CD14-positive monocyte (primary cell): ENCODE measurements at regions not wholly inside any gene's neighbourhood (a gene's known extent, or its start where the extent isn't known, plus 50 kb on each side); places are given as distances from the start of the nearest gene placed in this dataset.

ENCODE experiments used
- DNase-seq, 3 donors: peaks; one replicate each; pipeline ENCODE4 v3.0.0-alpha.2; 2011 to 2022
- H2AFZ ChIP-seq: 2 replicates; pipeline ENCODE4 v1.6.0; 2012; ENCODE audit warnings: mild to moderate bottlenecking, low read depth, low read length, inconsistent platforms; ENCODE audit not compliant: insufficient read depth, poor library complexity, severe bottlenecking
- H3K27ac ChIP-seq, 2 donors: 1 replicate in 1 of 2; 2 replicates in 1 of 2; pipeline ENCODE4 v1.5.1; 2012 to 2013; ENCODE audit warnings: low read length in 2 of 2, control low read depth in 1 of 2, inconsistent platforms in 1 of 2, low read depth in 1 of 2, mild to moderate bottlenecking in 1 of 2
- H3K27me3 ChIP-seq, 2 donors: one replicate each; pipeline versions ENCODE4 v1.6.0 to v1.6.1; 2011 to 2013; ENCODE audit warnings: low read length in 2 of 2; ENCODE audit not compliant: control insufficient read depth in 2 of 2, insufficient read depth in 2 of 2
- H3K36me3 ChIP-seq, 2 donors: replicated peaks in 1 of 2; 1 replicate in 1 of 2; 2 replicates in 1 of 2; pipeline versions ENCODE4 v1.5.1 to v1.6.1; 2012 to 2013; ENCODE audit warnings: low read length in 2 of 2, control low read depth in 1 of 2, inconsistent platforms in 1 of 2, mild to moderate bottlenecking in 1 of 2; ENCODE audit not compliant: insufficient read depth in 2 of 2, control insufficient read depth in 1 of 2
- H3K4me1 ChIP-seq, 2 donors: 1 replicate in 1 of 2; 2 replicates in 1 of 2; pipeline versions ENCODE4 v1.5.1 to v1.6.1; 2012 to 2013; ENCODE audit warnings: low read length in 2 of 2, control low read depth in 1 of 2, inconsistent platforms in 1 of 2, mild to moderate bottlenecking in 1 of 2, moderate library complexity in 1 of 2; ENCODE audit not compliant: insufficient read depth in 2 of 2, control insufficient read depth in 1 of 2
- H3K4me2 ChIP-seq: replicated peaks from 2 replicates; pipeline ENCODE3; 2012; ENCODE audit warnings: low read length, moderate library complexity, mild to moderate bottlenecking; ENCODE audit not compliant: poor library complexity, severe bottlenecking; ENCODE audit errors: extremely low read depth
- H3K4me3 ChIP-seq, 3 experiments: fragments of 200-600 bp in 1 of 3; sonication (generic) in 1 of 3; replicated peaks in 1 of 3; 1 replicate in 2 of 3; 2 replicates in 1 of 3; pipeline ENCODE4 v1.5.1; 2011 to 2013; ENCODE audit warnings: low read length in 3 of 3, mild to moderate bottlenecking in 3 of 3, control low read depth in 2 of 3, low read depth in 2 of 3, inconsistent platforms in 1 of 3, moderate library complexity in 1 of 3
- H3K79me2 ChIP-seq: 2 replicates; pipeline ENCODE4 v1.6.0; 2012; ENCODE audit warnings: mild to moderate bottlenecking, control low read depth, inconsistent platforms, low read length, moderate library complexity; ENCODE audit not compliant: insufficient read depth
- H3K9ac ChIP-seq: 2 replicates; pipeline ENCODE4 v1.6.0; 2017; ENCODE audit warnings: low read length, mild to moderate bottlenecking; ENCODE audit not compliant: insufficient read depth, poor library complexity, severe bottlenecking
- H3K9me3 ChIP-seq, 2 donors: replicated peaks in 1 of 2; 1 replicate in 1 of 2; 2 replicates in 1 of 2; pipeline versions ENCODE4 v1.5.1 to v1.6.1; 2012 to 2013; ENCODE audit warnings: low read length in 2 of 2, control low read depth in 1 of 2; ENCODE audit not compliant: control insufficient read depth in 1 of 2, insufficient read depth in 1 of 2
- H4K20me1 ChIP-seq: 2 replicates; pipeline ENCODE4 v1.6.0; 2012; ENCODE audit warnings: mild to moderate bottlenecking, low read length, control low read depth, moderate library complexity; ENCODE audit not compliant: insufficient read depth
- H3K27ac Mint-ChIP-seq, 7 donors: one replicate each; pipeline ENCODE4 v1.8.0; 2020; ENCODE audit warnings: mild to moderate bottlenecking in 7 of 7, mixed read lengths in 7 of 7, moderate library complexity in 6 of 7, inconsistent platforms in 2 of 7
- H3K27me3 Mint-ChIP-seq, 3 donors: one replicate each; pipeline ENCODE4 v1.8.0; 2021 to 2022; ENCODE audit warnings: low read depth in 3 of 3, mild to moderate bottlenecking in 3 of 3, mixed read lengths in 3 of 3, moderate library complexity in 3 of 3, inconsistent platforms in 1 of 3
- H3K36me3 Mint-ChIP-seq, 2 donors: one replicate each; pipeline ENCODE4 v1.8.0; 2020; ENCODE audit warnings: mixed read lengths in 2 of 2, inconsistent platforms in 1 of 2, mild to moderate bottlenecking in 1 of 2
- H3K4me1 Mint-ChIP-seq: one replicate; pipeline ENCODE4 v1.8.0; 2020; ENCODE audit warnings: mild to moderate bottlenecking, mixed read lengths
- H3K4me3 Mint-ChIP-seq, 2 donors: one replicate each; pipeline ENCODE4 v1.8.0; 2020; ENCODE audit warnings: mild to moderate bottlenecking in 2 of 2, mixed read lengths in 2 of 2, moderate library complexity in 1 of 2
- H3K9me3 Mint-ChIP-seq, 7 donors: one replicate each; pipeline ENCODE4 v1.8.0; 2020 to 2022; ENCODE audit warnings: mixed read lengths in 7 of 7, mild to moderate bottlenecking in 6 of 7, moderate library complexity in 6 of 7, inconsistent platforms in 2 of 7
- WGBS: methylation state at CpG from one replicate; pipeline ENCODE4 v1.1.5; 2013; ENCODE audit warnings: missing lambda C conversion rate; ENCODE audit not compliant: insufficient coverage; 5-methylcytosine and 5-hydroxymethylcytosine counted together
- intact Hi-C, 2 donors: fragments of 100-400 bp; cut with micrococcal nuclease; formaldehyde crosslinking; loops; one replicate each; pipeline versions ENCODE4 v1.15.0 to v1.15.1; 2023
- TF ChIP-seq, protein P1 (sequence below): fragments of 200-600 bp; IDR thresholded peaks from one replicate; pipeline ENCODE4 v1.8.0; 2022; ENCODE audit warnings: antibody characterized with exemption, mild to moderate bottlenecking

DNA sequence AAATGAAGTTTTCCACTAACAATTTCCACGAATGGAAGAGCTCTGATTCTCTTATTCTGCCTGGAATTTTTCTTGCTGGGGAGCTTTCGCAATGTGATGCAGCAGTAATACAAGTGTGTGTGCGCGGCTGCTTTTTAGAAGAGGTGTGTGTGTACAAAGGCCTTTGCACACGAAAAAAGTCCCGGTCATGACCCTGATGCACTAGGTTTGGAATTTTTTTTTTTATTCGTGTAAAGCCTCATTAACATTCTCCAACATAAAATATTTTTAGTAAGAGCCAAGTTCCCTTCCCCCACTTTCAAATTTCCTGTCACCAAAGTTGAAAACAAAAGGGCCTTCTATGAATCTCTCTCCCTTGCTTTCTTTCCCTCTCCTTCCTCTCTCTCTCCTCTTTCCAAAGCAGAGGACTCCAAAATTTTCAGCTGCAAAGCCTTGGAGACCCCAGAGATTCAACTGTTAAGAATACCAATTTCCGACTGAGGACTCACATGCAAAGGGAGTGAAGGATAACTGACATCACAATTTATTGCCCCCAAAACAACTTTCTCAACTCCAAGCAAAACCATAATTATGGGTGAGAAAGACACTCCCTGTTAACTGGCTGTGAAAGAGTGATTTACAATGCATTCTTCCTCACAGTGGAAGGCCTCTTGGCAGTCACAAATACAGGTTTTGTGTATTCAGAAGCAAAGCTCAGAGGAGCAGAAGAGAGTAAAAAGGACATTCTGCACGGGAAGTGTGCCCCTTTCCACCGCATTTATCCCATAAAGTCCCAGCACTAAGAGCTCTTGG lies 421.2 kb upstream of the JARID2 start:
- no peaks in the 10 kb centered on the region for H3K27me3 ChIP-seq
- no peaks in the 10 kb centered on the region for H3K36me3 ChIP-seq
- H3K9me3 Mint-ChIP-seq: peaks cover 0 to 2% (median 0%) of the 10 kb centered on the region in 7 donors
- no peak overlapping the region for H3K4me3 ChIP-seq
- TF ChIP-seq, protein P1, sequence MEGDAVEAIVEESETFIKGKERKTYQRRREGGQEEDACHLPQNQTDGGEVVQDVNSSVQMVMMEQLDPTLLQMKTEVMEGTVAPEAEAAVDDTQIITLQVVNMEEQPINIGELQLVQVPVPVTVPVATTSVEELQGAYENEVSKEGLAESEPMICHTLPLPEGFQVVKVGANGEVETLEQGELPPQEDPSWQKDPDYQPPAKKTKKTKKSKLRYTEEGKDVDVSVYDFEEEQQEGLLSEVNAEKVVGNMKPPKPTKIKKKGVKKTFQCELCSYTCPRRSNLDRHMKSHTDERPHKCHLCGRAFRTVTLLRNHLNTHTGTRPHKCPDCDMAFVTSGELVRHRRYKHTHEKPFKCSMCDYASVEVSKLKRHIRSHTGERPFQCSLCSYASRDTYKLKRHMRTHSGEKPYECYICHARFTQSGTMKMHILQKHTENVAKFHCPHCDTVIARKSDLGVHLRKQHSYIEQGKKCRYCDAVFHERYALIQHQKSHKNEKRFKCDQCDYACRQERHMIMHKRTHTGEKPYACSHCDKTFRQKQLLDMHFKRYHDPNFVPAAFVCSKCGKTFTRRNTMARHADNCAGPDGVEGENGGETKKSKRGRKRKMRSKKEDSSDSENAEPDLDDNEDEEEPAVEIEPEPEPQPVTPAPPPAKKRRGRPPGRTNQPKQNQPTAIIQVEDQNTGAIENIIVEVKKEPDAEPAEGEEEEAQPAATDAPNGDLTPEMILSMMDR: no peak
- H3K4me2 ChIP-seq: no peak overlapping the region
- H3K4me1 ChIP-seq: peaks cover 31 to 37% of the 10 kb centered on the region in 2 donors
- peaks cover 0 to 3% of the 10 kb centered on the region in 2 donors for H3K36me3 Mint-ChIP-seq
- H3K27me3 Mint-ChIP-seq: peaks cover 0 to 1% (median 0%) of the 10 kb centered on the region in 3 donors
- H3K4me1 Mint-ChIP-seq: peaks cover 48% of the 10 kb centered on the region
- no peak overlapping the region for H3K9ac ChIP-seq
- no peak overlapping the region for H3K27ac ChIP-seq
- H3K79me2 ChIP-seq: no peaks in the 10 kb centered on the region
- intact Hi-C loops: loop anchor here in 1 of 2 donors (10.0 kb wide), 1 partner anchor 50 kb away; no protein-coding TSS in a partner anchor
- H4K20me1 ChIP-seq: no peaks in the 10 kb centered on the region
- no peak for DNase-seq
- peak overlapping the region in 1 of 7 donors; percentile 76 for H3K27ac Mint-ChIP-seq
- no peaks in the 10 kb centered on the region for H3K9me3 ChIP-seq
- no peak overlapping the region for H2AFZ ChIP-seq
- no peak overlapping the region for H3K4me3 Mint-ChIP-seq
- 83% methylated on average over 1 of the region's 10 CpGs for whole genome bisulfite sequencing

DNA sequence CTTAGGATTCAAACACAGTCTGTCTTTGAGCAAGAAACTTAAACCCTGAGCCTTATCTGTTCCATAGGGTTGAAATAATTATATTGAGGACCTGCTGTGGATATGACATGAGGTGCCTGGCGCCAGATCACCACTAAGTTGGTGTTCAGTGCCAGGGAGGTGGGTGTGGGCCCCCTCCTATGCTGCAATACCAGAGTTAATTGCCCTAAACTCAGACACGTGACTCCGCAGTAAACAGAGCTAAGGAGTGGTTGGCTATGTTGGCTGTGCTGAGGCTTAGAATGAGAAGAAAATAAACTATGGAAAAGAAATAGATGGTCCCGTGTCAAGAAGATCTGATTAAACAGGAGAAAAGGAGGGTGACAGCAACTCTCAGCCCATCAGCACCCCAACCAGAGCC lies 419.4 kb upstream of the JARID2 start:
- 94% methylated on average over 2 of the region's 4 CpGs for WGBS

More for the DNA sequence above, 419.4 kb upstream of the JARID2 start:
- no peak overlapping the region for H3K27ac ChIP-seq
- Mint-ChIP-seq H3K27me3 (peaks cover 0 to 2% (median 1%) of the 10 kb centered on the region in 3 donors), H3K4me1 (peaks cover 45% of the 10 kb centered on the region), H3K36me3 (peaks cover 2 to 8% of the 10 kb centered on the region in 2 donors), H3K9me3 (peaks cover 0 to 4% (median 0%) of the 10 kb centered on the region in 7 donors), H3K27ac (no peak overlapping the region), H3K4me3 (no peak overlapping the region)
- DNase-seq: no peak
- H3K4me3 ChIP-seq: no peak overlapping the region
- no peaks in the 10 kb centered on the region for H4K20me1 ChIP-seq
- TF ChIP-seq, protein P1: no peak
- intact Hi-C loops: loop anchor here in 1 of 2 donors (10.0 kb wide), 1 partner anchor 52 kb away; no protein-coding TSS in a partner anchor
- no peaks in the 10 kb centered on the region for H3K9me3 ChIP-seq
- no peak overlapping the region for H3K4me2 ChIP-seq
- H3K36me3 ChIP-seq: no peaks in the 10 kb centered on the region
- no peaks in the 10 kb centered on the region for H3K27me3 ChIP-seq
- peaks cover 31 to 37% of the 10 kb centered on the region in 2 donors for H3K4me1 ChIP-seq
- no peak overlapping the region for H2AFZ ChIP-seq
- H3K79me2 ChIP-seq: no peaks in the 10 kb centered on the region
- no peak overlapping the region for H3K9ac ChIP-seq
